IMR-90 (cell line): ENCODE measurements at regions not wholly inside any gene's neighbourhood (a gene's known extent, or its start where the extent isn't known, plus 50 kb on each side); places are given as distances from the start of the nearest gene placed in this dataset.

Experiments used
- ATAC-seq: fragments of 200-7000 bp; cut with Tn5 transposase; 2 replicates; pipeline ENCODE4 v1.9.1; 2020; ENCODE audit warnings: low read depth, mild to moderate bottlenecking, moderate library complexity
- BruUV-seq: library from RNA; stranded (reverse); fragments of 400-500 nt; replicated peaks from 2 replicates; lab custom pipeline; 2021; lab: Mats Ljungman, UMichigan
- CTCF ChIA-PET: fragments of 300-600 bp; formaldehyde crosslinking; extraction: SDS; loops from one replicate; lab custom pipeline; 2021; ENCODE audit warnings: antibody characterized with exemption; lab: Yijun Ruan, JAX
- POLR2A ChIA-PET: fragments of 300-600 bp; sonication (Branson Sonifier 250); formaldehyde crosslinking; loops from one replicate; lab custom pipeline; 2022; ENCODE audit warnings: antibody characterized with exemption; ENCODE audit not compliant: unreplicated experiment; lab: Charles Lee
- DNase-seq: peaks from one replicate; pipeline ENCODE4 v3.0.0; 2013
- H2AFZ ChIP-seq: replicated peaks from 2 replicates; pipeline ENCODE3; 2013; ENCODE audit warnings: low read length, mild to moderate bottlenecking; ENCODE audit not compliant: poor library complexity
- H2AK5ac ChIP-seq: 2 replicates; pipeline ENCODE4 v1.6.1; 2013; ENCODE audit warnings: low read depth, low read length, inconsistent platforms
- H2AK9ac ChIP-seq: replicated peaks from 2 replicates; pipeline ENCODE3; 2013; ENCODE audit warnings: mild to moderate bottlenecking, low read depth, low read length, moderate library complexity; ENCODE audit not compliant: poor library complexity
- H2BK120ac ChIP-seq: 2 replicates; pipeline ENCODE4 v1.6.1; 2013; ENCODE audit warnings: low read depth, low read length, inconsistent platforms
- H2BK15ac ChIP-seq: 3 replicates; pipeline ENCODE4 v1.6.1; 2013; ENCODE audit warnings: low read depth, low read length, inconsistent platforms
- H2BK20ac ChIP-seq: 2 replicates; pipeline ENCODE4 v1.6.1; 2013; ENCODE audit warnings: low read depth, mild to moderate bottlenecking, inconsistent platforms, low read length, moderate library complexity
- H2BK5ac ChIP-seq: 2 replicates; pipeline ENCODE4 v1.6.1; 2013; ENCODE audit warnings: mild to moderate bottlenecking, low read depth, low read length, inconsistent platforms; ENCODE audit not compliant: poor library complexity, severe bottlenecking
- H3K14ac ChIP-seq: replicated peaks from 2 replicates; pipeline ENCODE4 v1.6.1; 2013; ENCODE audit warnings: low read depth, low read length, inconsistent platforms
- H3K18ac ChIP-seq: 2 replicates; pipeline ENCODE4 v1.6.1; 2013; ENCODE audit warnings: low read depth, low read length, control low read depth
- H3K23ac ChIP-seq: 2 replicates; pipeline ENCODE4 v1.6.1; 2013; ENCODE audit warnings: low read depth, low read length, inconsistent platforms
- H3K27ac ChIP-seq: 2 replicates; pipeline ENCODE4 v1.5.1; 2013; ENCODE audit warnings: mild to moderate bottlenecking, control low read depth, low read length; ENCODE audit not compliant: insufficient read depth
- H3K27me3 ChIP-seq: 2 replicates; pipeline ENCODE4 v1.6.1; 2013; ENCODE audit warnings: low read length; ENCODE audit not compliant: control insufficient read depth, insufficient read depth
- H3K36me3 ChIP-seq: 2 replicates; pipeline ENCODE4 v1.6.1; 2013; ENCODE audit warnings: low read length, mixed read lengths; ENCODE audit not compliant: control insufficient read depth, insufficient read depth
- H3K4ac ChIP-seq: 2 replicates; pipeline ENCODE4 v1.6.1; 2013; ENCODE audit warnings: low read depth, low read length, inconsistent platforms
- H3K4me1 ChIP-seq: 2 replicates; pipeline ENCODE4 v1.6.1; 2013; ENCODE audit warnings: low read length, mixed read lengths; ENCODE audit not compliant: control insufficient read depth, insufficient read depth
- H3K4me2 ChIP-seq: 2 replicates; pipeline ENCODE4 v1.6.1; 2013; ENCODE audit warnings: low read depth, mild to moderate bottlenecking, control low read depth, low read length, moderate library complexity
- H3K4me3 ChIP-seq: 2 replicates; pipeline ENCODE4 v1.5.1; 2013; ENCODE audit warnings: low read depth, mild to moderate bottlenecking, control low read depth, low read length, moderate library complexity; ENCODE audit not compliant: insufficient read depth
- H3K56ac ChIP-seq: 2 replicates; pipeline ENCODE4 v1.6.1; 2013; ENCODE audit warnings: low read length, inconsistent platforms; ENCODE audit not compliant: insufficient read depth; ENCODE audit errors: extremely low read depth
- H3K79me1 ChIP-seq, 2 experiments: 2 replicates each; pipeline ENCODE4 v1.6.1; 2013; ENCODE audit warnings: low read length in 2 of 2, inconsistent platforms in 1 of 2, low read depth in 1 of 2
- H3K9ac ChIP-seq: 2 replicates; pipeline ENCODE4 v1.6.1; 2013; ENCODE audit warnings: low read depth, low read length, control low read depth
- H3K9me1 ChIP-seq: 2 replicates; pipeline ENCODE4 v1.6.1; 2013; ENCODE audit warnings: low read length, inconsistent platforms; ENCODE audit not compliant: insufficient read depth
- H3K9me3 ChIP-seq: 2 replicates; pipeline ENCODE4 v1.6.1; 2013; ENCODE audit warnings: low read length; ENCODE audit not compliant: control insufficient read depth, insufficient read depth
- H4K20me1 ChIP-seq: 2 replicates; pipeline ENCODE4 v1.6.1; 2013; ENCODE audit warnings: low read length, inconsistent platforms; ENCODE audit not compliant: insufficient read depth
- H4K5ac ChIP-seq: 2 replicates; pipeline ENCODE4 v1.6.1; 2013; ENCODE audit warnings: mild to moderate bottlenecking, low read depth, low read length, control low read depth
- H4K8ac ChIP-seq, 2 experiments: 2 replicates each; pipeline ENCODE4 v1.6.1; 2013; ENCODE audit warnings: low read depth in 2 of 2, low read length in 2 of 2, control low read depth in 1 of 2, inconsistent platforms in 1 of 2
- H4K91ac ChIP-seq: 2 replicates; pipeline ENCODE4 v1.6.1; 2013; ENCODE audit warnings: low read depth, low read length, inconsistent platforms; ENCODE audit not compliant: insufficient read depth
- MXI1 ChIP-seq: IDR thresholded peaks from 2 replicates; pipeline ENCODE4 v1.6.1; 2012; ENCODE audit warnings: low read depth, mild to moderate bottlenecking, low read length, moderate library complexity, borderline replicate concordance
- WGBS, 2 experiments: methylation state at CpG; one replicate each; pipeline versions ENCODE4 v1.1.5 to v1.1.7; 2013; ENCODE audit warnings: missing lambda C conversion rate in 2 of 2; ENCODE audit not compliant: insufficient read length in 1 of 2; ENCODE audit errors: extremely low coverage in 2 of 2; 5-methylcytosine and 5-hydroxymethylcytosine counted together
- dilution Hi-C: fragments of 300-500 bp; cut with HindIII; formaldehyde crosslinking; loops from one replicate; pipeline ENCODE4 v1.14.3; 2018; ENCODE audit warnings: low sequenced_read_pairs; ENCODE audit not compliant: unreplicated experiment
- in situ Hi-C: fragments of 300-500 bp; cut with MboI; formaldehyde crosslinking; loops from 3 replicates; pipeline ENCODE4 v1.14.3; 2019; ENCODE audit warnings: low sequenced_read_pairs, inconsistent platforms, mixed read lengths
- intact Hi-C: fragments of 100-400 bp; cut with micrococcal nuclease; formaldehyde crosslinking; loops from 2 replicates; pipeline ENCODE4 v1.10.0; 2022

DNA sequence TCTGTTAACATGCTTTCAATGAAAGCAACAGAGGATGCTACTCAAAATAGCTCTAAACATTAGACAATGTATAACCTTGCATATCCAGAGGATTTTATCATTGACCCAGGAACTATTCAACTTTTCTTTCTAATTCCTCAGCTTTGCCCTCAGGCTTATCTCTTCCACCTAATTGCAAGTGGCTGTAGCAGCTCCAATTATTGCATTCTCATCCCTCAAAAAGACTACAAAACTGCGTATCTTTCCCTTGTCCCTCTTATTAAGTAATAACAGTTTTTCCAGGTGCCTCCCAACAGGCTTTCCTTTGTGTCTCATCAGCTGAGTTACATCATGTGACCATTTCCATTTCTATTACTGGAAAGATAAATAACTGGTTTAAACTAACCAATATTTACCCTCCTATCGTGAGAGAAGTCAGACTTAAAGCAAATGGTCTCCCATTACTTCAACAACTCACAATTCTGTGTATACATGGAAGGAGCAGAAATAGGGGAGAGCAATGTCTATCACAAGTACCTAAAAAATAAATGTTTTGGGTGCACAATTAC is 78.0 kb upstream of the MBNL1 start:
- Histone ChIP-seq H2BK5ac (no peak overlapping the region), H3K23ac (no peak overlapping the region), H2BK15ac (no peak overlapping the region), H3K27me3 (no peaks in the 10 kb centered on the region), H3K4me1 (no peaks in the 10 kb centered on the region; the same call in 1 of the 2 replicates), H3K56ac (no peak overlapping the region), H2AK9ac (no peak overlapping the region), H4K8ac (no peak overlapping the region), H3K36me3 (no peaks in the 10 kb centered on the region), H3K4me3 (no peak overlapping the region), H3K9me3 (no peaks in the 10 kb centered on the region), H2AK5ac (no peak overlapping the region), H3K14ac (no peak overlapping the region), H4K20me1 (no peaks in the 10 kb centered on the region), H3K9ac (no peak overlapping the region), H3K9me1 (no peaks in the 10 kb centered on the region), H4K5ac (no peak overlapping the region), H3K79me1 (no peaks in the 10 kb centered on the region), H3K27ac (no peak overlapping the region), H2BK20ac (no peak overlapping the region), H2BK120ac (no peak overlapping the region), H3K4ac (no peak overlapping the region), H3K18ac (no peak overlapping the region), H2AFZ (no peak overlapping the region), H3K4me2 (no peak overlapping the region), H4K91ac (no peak overlapping the region)
- no CpG with 5 or more reads among the region's 2 CpGs for WGBS, 2 experiments
- CTCF ChIA-PET = no interaction called here
- dilution Hi-C loops = no loop called here
- no peak for ATAC-seq
- POLR2A ChIA-PET = interaction anchor here (1.1 kb wide), 1 partner anchor 31 kb away, joined by 4 read pairs; no protein-coding TSS in a partner anchor
- intact Hi-C loops = no loop called here
- in situ Hi-C loops = no loop called here
- no peak for DNase-seq
- no peak for TF ChIP-seq MXI1
- no TSS peak for BruUV-seq
